ENCODE measurements at regions not wholly inside any gene's neighbourhood (a gene's known extent, or its start where the extent isn't known, plus 50 kb on each side); places are given as distances from the start of the nearest gene placed in this dataset.

DNA sequence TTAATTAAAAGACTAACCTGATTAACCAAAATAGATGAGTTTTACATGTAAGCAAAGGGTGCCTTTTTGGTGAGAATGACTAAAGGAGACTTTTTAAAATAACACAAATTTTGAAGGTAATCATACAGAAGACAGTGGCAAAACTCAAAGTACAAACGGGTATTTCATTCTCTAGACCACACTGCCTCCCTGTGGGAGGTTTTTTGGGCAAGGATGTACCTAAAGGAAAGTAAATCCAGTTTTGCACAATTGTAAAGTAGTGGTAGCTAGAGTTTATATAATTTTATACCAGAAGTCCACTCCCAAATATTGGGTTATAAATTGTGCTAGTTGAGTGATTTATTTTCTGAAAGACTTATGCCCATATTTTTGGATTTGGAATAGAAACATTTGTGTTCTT is 201.0 kb downstream of the PAPSS1 start:
- TF ChIP-seq, protein P1, sequence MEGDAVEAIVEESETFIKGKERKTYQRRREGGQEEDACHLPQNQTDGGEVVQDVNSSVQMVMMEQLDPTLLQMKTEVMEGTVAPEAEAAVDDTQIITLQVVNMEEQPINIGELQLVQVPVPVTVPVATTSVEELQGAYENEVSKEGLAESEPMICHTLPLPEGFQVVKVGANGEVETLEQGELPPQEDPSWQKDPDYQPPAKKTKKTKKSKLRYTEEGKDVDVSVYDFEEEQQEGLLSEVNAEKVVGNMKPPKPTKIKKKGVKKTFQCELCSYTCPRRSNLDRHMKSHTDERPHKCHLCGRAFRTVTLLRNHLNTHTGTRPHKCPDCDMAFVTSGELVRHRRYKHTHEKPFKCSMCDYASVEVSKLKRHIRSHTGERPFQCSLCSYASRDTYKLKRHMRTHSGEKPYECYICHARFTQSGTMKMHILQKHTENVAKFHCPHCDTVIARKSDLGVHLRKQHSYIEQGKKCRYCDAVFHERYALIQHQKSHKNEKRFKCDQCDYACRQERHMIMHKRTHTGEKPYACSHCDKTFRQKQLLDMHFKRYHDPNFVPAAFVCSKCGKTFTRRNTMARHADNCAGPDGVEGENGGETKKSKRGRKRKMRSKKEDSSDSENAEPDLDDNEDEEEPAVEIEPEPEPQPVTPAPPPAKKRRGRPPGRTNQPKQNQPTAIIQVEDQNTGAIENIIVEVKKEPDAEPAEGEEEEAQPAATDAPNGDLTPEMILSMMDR (IDR thresholded peaks at IDR 0.05) = no peak
- TF ChIP-seq POLR2A (IDR thresholded peaks at IDR 0.05) (no peak), EP300 (IDR thresholded peaks at IDR 0.05) (no peak)
